ENCODE measurements at regions not wholly inside any gene's neighbourhood (a gene's known extent, or its start where the extent isn't known, plus 50 kb on each side); places are given as distances from the start of the nearest gene placed in this dataset.

- no peaks in the 10 kb centered on the region for H3K27me3 ChIP-seq (ENCODE audit: insufficient read depth, low read length, poor library complexity)
- no peaks in the 10 kb centered on the region for H3K79me2 ChIP-seq (ENCODE audit: insufficient read depth, low read length)
- H3K4me1 ChIP-seq (ENCODE audit: insufficient read depth, low read length), result no peaks in the 10 kb centered on the region
- H3K27ac ChIP-seq (ENCODE audit: low read length), result no peak overlapping the region
- H3K36me3 ChIP-seq (ENCODE audit: insufficient read depth, low read length), result no peaks in the 10 kb centered on the region
- no peak for ATAC-seq (ENCODE audit: insufficient read depth, low read depth)
- no peaks in the 10 kb centered on the region for H3K9me3 ChIP-seq (ENCODE audit: insufficient read depth, low read length, severe bottlenecking)
- H3K4me2 ChIP-seq (ENCODE audit: insufficient read depth, low read length), result no peak overlapping the region
- H3K4me3 ChIP-seq (ENCODE audit: low read depth in 1 of 2, low read length in 2 of 2), result no peak overlapping the region
- no peak for DNase-seq
- TF ChIP-seq, protein P1, sequence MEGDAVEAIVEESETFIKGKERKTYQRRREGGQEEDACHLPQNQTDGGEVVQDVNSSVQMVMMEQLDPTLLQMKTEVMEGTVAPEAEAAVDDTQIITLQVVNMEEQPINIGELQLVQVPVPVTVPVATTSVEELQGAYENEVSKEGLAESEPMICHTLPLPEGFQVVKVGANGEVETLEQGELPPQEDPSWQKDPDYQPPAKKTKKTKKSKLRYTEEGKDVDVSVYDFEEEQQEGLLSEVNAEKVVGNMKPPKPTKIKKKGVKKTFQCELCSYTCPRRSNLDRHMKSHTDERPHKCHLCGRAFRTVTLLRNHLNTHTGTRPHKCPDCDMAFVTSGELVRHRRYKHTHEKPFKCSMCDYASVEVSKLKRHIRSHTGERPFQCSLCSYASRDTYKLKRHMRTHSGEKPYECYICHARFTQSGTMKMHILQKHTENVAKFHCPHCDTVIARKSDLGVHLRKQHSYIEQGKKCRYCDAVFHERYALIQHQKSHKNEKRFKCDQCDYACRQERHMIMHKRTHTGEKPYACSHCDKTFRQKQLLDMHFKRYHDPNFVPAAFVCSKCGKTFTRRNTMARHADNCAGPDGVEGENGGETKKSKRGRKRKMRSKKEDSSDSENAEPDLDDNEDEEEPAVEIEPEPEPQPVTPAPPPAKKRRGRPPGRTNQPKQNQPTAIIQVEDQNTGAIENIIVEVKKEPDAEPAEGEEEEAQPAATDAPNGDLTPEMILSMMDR (IDR thresholded peaks at IDR 0.05; ENCODE audit: borderline replicate concordance, extremely low read depth, low read length, poor library complexity, severe bottlenecking), result no peak
- no peak for TF ChIP-seq EZH2 (IDR thresholded peaks at IDR 0.05; ENCODE audit: borderline replicate concordance, low read depth, low read length, severe bottlenecking)
- H4K20me1 ChIP-seq (ENCODE audit: insufficient read depth, low read length), result no peaks in the 10 kb centered on the region
- no peak overlapping the region for H3K9ac ChIP-seq (ENCODE audit: low read depth, low read length)
- H2AFZ ChIP-seq (ENCODE audit: low read depth, low read length), result no peak overlapping the region
These were observed 196.7 kb upstream of the DAB1 start for GRCh38 chr1:57620605-57621004.

DNA sequence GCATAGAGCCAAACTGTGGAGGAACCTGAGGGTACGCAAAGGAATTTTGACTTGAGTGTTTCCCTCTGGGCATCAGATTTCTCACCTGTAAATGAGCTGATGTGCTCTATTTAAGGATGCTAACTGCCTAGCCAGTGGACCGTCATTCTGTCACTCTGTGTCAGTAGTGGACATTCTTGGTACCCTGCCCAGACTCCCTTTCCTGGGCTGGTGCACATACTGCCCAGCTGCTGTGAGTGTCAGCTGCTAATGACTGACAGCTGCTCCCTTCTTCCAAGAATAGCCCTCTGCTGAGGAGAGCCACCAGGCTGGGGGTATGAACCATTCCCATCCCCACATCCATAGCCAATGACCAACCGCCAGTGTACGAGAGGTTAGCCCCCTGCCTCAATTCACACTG is 193.1 kb upstream of the DAB1 start:
- TF ChIP-seq EZH2 (IDR thresholded peaks at IDR 0.05; ENCODE audit: borderline replicate concordance, low read depth, low read length, severe bottlenecking), result no peak
- TF ChIP-seq, protein P1 (IDR thresholded peaks at IDR 0.05; ENCODE audit: borderline replicate concordance, extremely low read depth, low read length, poor library complexity, severe bottlenecking), result no peak
- Histone ChIP-seq H3K27ac (ENCODE audit: low read length) (no peak overlapping the region), H3K27me3 (ENCODE audit: insufficient read depth, low read length, poor library complexity) (no peaks in the 10 kb centered on the region), H3K9me3 (ENCODE audit: insufficient read depth, low read length, severe bottlenecking) (no peaks in the 10 kb centered on the region), H3K4me3 (ENCODE audit: low read depth in 1 of 2, low read length in 2 of 2) (no peak overlapping the region), H3K4me1 (ENCODE audit: insufficient read depth, low read length) (no peaks in the 10 kb centered on the region), H3K4me2 (ENCODE audit: insufficient read depth, low read length) (no peak overlapping the region), H3K9ac (ENCODE audit: low read depth, low read length) (no peak overlapping the region), H3K79me2 (ENCODE audit: insufficient read depth, low read length) (no peaks in the 10 kb centered on the region), H3K36me3 (ENCODE audit: insufficient read depth, low read length) (no peaks in the 10 kb centered on the region), H2AFZ (ENCODE audit: low read depth, low read length) (no peak overlapping the region), H4K20me1 (ENCODE audit: insufficient read depth, low read length) (no peaks in the 10 kb centered on the region)
- ATAC-seq (ENCODE audit: insufficient read depth, low read depth) (no peak), DNase-seq (no peak)

GRCh38 chr1:57615956-57616355 is 192.1 kb upstream of the DAB1 start:
- no peak overlapping the region for H3K4me2 ChIP-seq (ENCODE audit: insufficient read depth, low read length)
- no peak for DNase-seq

More at GRCh38 chr1:57615956-57616355, 192.1 kb upstream of the DAB1 start:
- no peaks in the 10 kb centered on the region for H3K4me1 ChIP-seq (ENCODE audit: insufficient read depth, low read length)
- H3K79me2 ChIP-seq (ENCODE audit: insufficient read depth, low read length), result no peaks in the 10 kb centered on the region
- no peaks in the 10 kb centered on the region for H3K27me3 ChIP-seq (ENCODE audit: insufficient read depth, low read length, poor library complexity)
- H3K27ac ChIP-seq (ENCODE audit: low read length), result no peak overlapping the region
- H3K4me3 ChIP-seq (ENCODE audit: low read depth in 1 of 2, low read length in 2 of 2), result no peak overlapping the region
- H3K9ac ChIP-seq (ENCODE audit: low read depth, low read length), result no peak overlapping the region
- H3K9me3 ChIP-seq (ENCODE audit: insufficient read depth, low read length, severe bottlenecking), result no peaks in the 10 kb centered on the region
- TF ChIP-seq, protein P1 (IDR thresholded peaks at IDR 0.05; ENCODE audit: borderline replicate concordance, extremely low read depth, low read length, poor library complexity, severe bottlenecking), result no peak
- no peaks in the 10 kb centered on the region for H3K36me3 ChIP-seq (ENCODE audit: insufficient read depth, low read length)
- ATAC-seq (ENCODE audit: insufficient read depth, low read depth), result no peak
- no peak overlapping the region for H2AFZ ChIP-seq (ENCODE audit: low read depth, low read length)
- no peaks in the 10 kb centered on the region for H4K20me1 ChIP-seq (ENCODE audit: insufficient read depth, low read length)

Measured in DND-41 (cell line).